Panc1 (cell line): ENCODE measurements at regions not wholly inside any gene's neighbourhood (a gene's known extent, or its start where the extent isn't known, plus 50 kb on each side); places are given as distances from the start of the nearest gene placed in this dataset.

Source experiments
- ATAC-seq: fragments of 200-7000 bp; cut with Tn5 transposase; 2 replicates; pipeline ENCODE4 v1.9.1; 2020; ENCODE audit warnings: mild to moderate bottlenecking, moderate library complexity
- BruUV-seq: library from RNA; stranded (reverse); fragments of 400-500 nt; replicated peaks from 2 replicates; lab custom pipeline; 2021; lab: Mats Ljungman, UMichigan
- CTCF ChIA-PET: fragments of 300-600 bp; sonication (Branson Sonifier 250); formaldehyde crosslinking; loops from one replicate; lab custom pipeline; 2022; ENCODE audit warnings: antibody characterized with exemption; lab: Charles Lee
- POLR2A ChIA-PET: fragments of 300-600 bp; sonication (Branson Sonifier 250); formaldehyde crosslinking; loops from one replicate; lab custom pipeline; 2022; ENCODE audit warnings: antibody characterized with exemption; lab: Charles Lee
- DNase-seq: peaks from one replicate; pipeline ENCODE4 v3.0.0-alpha.2; 2010; ENCODE audit warnings: low read depth, low spot score
- H3K27ac ChIP-seq: 2 replicates; pipeline ENCODE4 v1.5.1; 2011; ENCODE audit warnings: mild to moderate bottlenecking, low read length, inconsistent platforms
- H3K27me3 ChIP-seq: fragments of 200-500 bp; sonication (Bioruptor generic); 2 replicates; pipeline ENCODE4 v1.6.0; 2014; ENCODE audit warnings: low read length, inconsistent platforms; ENCODE audit not compliant: control insufficient read depth, insufficient read depth
- H3K36me3 ChIP-seq: fragments of 200-500 bp; sonication (Bioruptor generic); 2 replicates; pipeline ENCODE4 v1.5.1; 2014; ENCODE audit warnings: inconsistent platforms, mild to moderate bottlenecking, low read length, moderate library complexity; ENCODE audit not compliant: control insufficient read depth, insufficient read depth
- H3K4me1 ChIP-seq: 2 replicates; pipeline ENCODE4 v1.5.1; 2011; ENCODE audit warnings: inconsistent platforms, mild to moderate bottlenecking, low read length, moderate library complexity; ENCODE audit not compliant: control insufficient read depth, insufficient read depth
- H3K4me3 ChIP-seq, 2 experiments: 2 replicates each; pipeline ENCODE4 v1.5.1; 2011 to 2012; ENCODE audit warnings: low read depth in 2 of 2, low read length in 2 of 2, mild to moderate bottlenecking in 2 of 2, inconsistent platforms in 1 of 2, moderate library complexity in 1 of 2
- H3K9me3 ChIP-seq: fragments of 200-500 bp; sonication (Bioruptor generic); 2 replicates; pipeline ENCODE4 v1.5.1; 2014; ENCODE audit warnings: low read depth, mild to moderate bottlenecking, inconsistent platforms, low read length, moderate library complexity; ENCODE audit not compliant: control insufficient read depth, insufficient read depth
- CTCF ChIP-seq: fragments of 450-650 bp; IDR thresholded peaks from 2 replicates; pipeline ENCODE4 v1.5.1; 2017; ENCODE audit warnings: mild to moderate bottlenecking
- POLR2AphosphoS5 ChIP-seq: IDR thresholded peaks from 2 replicates; pipeline ENCODE4 v1.6.1; 2012; ENCODE audit warnings: mild to moderate bottlenecking, low read depth, low read length, moderate library complexity
- REST ChIP-seq, 2 experiments: IDR thresholded peaks; 2 replicates each; pipeline ENCODE4 v1.6.1; 2011 to 2012; ENCODE audit warnings: low read depth in 2 of 2, control low read depth in 1 of 2, low read length in 1 of 2, mild to moderate bottlenecking in 1 of 2, moderate library complexity in 1 of 2; ENCODE audit not compliant: insufficient read depth in 1 of 2
- SIN3A ChIP-seq: IDR thresholded peaks from 2 replicates; pipeline ENCODE4 v1.6.1; 2012; ENCODE audit warnings: low read depth, mild to moderate bottlenecking, low read length, moderate library complexity, borderline replicate concordance; ENCODE audit not compliant: insufficient read depth
- TCF7L2 ChIP-seq: IDR thresholded peaks from 2 replicates; pipeline ENCODE4 v1.6.1; 2011; ENCODE audit warnings: mild to moderate bottlenecking, low read depth, low read length, inconsistent platforms
- in situ Hi-C: cut with HindIII; loops from 2 replicates; pipeline ENCODE4 v1.10.0; 2016; ENCODE audit warnings: low sequenced_read_pairs, low pct_unique_long_range_greater_than_20kb
- intact Hi-C: fragments of 100-400 bp; cut with micrococcal nuclease; formaldehyde crosslinking; loops from one replicate; pipeline ENCODE4 v1.10.0; 2022; ENCODE audit not compliant: unreplicated experiment

DNA sequence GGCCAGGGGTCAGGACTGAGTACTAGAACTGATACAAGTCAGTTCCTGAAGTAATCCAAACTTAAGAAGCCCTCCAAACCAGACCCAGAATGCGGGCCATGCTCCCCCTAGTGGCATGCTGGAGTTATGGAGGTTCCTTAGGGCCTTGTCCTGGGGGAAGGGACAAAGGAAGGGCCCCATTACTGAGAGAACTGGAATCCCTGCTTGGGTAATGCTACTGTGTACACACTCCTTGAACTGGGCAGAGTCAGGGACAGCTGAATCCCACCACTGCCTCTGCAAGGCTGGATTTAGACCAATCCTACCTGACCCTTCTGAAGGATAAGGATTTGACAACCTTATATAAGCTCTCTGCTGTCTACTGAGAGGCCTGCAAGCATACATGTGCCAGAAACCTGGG lies 97.3 kb upstream of the AKIP1 start:
- H3K27me3 ChIP-seq, result no peaks in the 10 kb centered on the region
- DNase-seq, result peak; percentile 79
- TF ChIP-seq CTCF (peak; percentile 100), SIN3A (no peak), REST (IDR thresholded peaks at IDR 0.05; ENCODE audit: insufficient read depth in 1 of 2, low read depth in 2 of 2, low read length in 1 of 2) (no peak)
- no peaks in the 10 kb centered on the region for H3K36me3 ChIP-seq
- in situ Hi-C loops (no loop called here), intact Hi-C loops (loop anchor here (5.0 kb wide), 1 partner anchor 126 kb away; no protein-coding TSS in a partner anchor)
- peaks cover 63% of the 10 kb centered on the region for H3K4me1 ChIP-seq
- peak; percentile 68 for ATAC-seq
- no TSS peak for BruUV-seq
- H3K27ac ChIP-seq, result peak overlapping the region; percentile 52
- no peaks in the 10 kb centered on the region for H3K9me3 ChIP-seq
- POLR2A ChIA-PET, result interaction anchor here (0.6 kb wide), 3 partner anchors 123 to 500 kb away, joined by 3 to 6 read pairs (median 3); no protein-coding TSS in a partner anchor
- CTCF ChIA-PET, result interaction anchor here (0.5 to 1.3 kb wide), 6 partner anchors 57 to 214 kb away, joined by 3 to 7 read pairs (median 4); no protein-coding TSS in a partner anchor
- no peak overlapping the region for H3K4me3 ChIP-seq

- intact Hi-C loops (loop anchor here (5.0 kb wide), 1 partner anchor 127 kb away; no protein-coding TSS in a partner anchor), in situ Hi-C loops (no loop called here)
- H3K4me3 ChIP-seq, result no peak overlapping the region
- H3K36me3 ChIP-seq, result no peaks in the 10 kb centered on the region
- BruUV-seq, result no TSS peak
- TF ChIP-seq SIN3A (no peak), TCF7L2 (no peak), CTCF (no peak), REST (IDR thresholded peaks at IDR 0.05; ENCODE audit: insufficient read depth in 1 of 2, low read depth in 2 of 2, low read length in 1 of 2) (no peak), POLR2AphosphoS5 (no peak)
- H3K27ac ChIP-seq, result peak overlapping the region; percentile 52
- POLR2A ChIA-PET, result interaction anchor here (0.6 kb wide), 3 partner anchors 124 to 501 kb away, joined by 3 to 6 read pairs (median 3); no protein-coding TSS in a partner anchor
- H3K27me3 ChIP-seq, result no peaks in the 10 kb centered on the region
- DNase-seq, result no peak
- CTCF ChIA-PET, result interaction anchor here (0.5 to 1.3 kb wide), 7 partner anchors 56 to 214 kb away, joined by 3 to 7 read pairs (median 5); no protein-coding TSS in a partner anchor
- H3K4me1 ChIP-seq, result peaks cover 56% of the 10 kb centered on the region
- ATAC-seq, result no peak
- H3K9me3 ChIP-seq, result no peaks in the 10 kb centered on the region
Observed at GRCh38 chr11:8814209-8814922, 96.6 kb upstream of the AKIP1 start.
